Ishikawa (cell line): ENCODE measurements at regions not wholly inside any gene's neighbourhood (a gene's known extent, or its start where the extent isn't known, plus 50 kb on each side); places are given as distances from the start of the nearest gene placed in this dataset.

Source experiments
- CEBPB ChIP-seq: IDR thresholded peaks from 2 replicates; pipeline ENCODE4 v1.6.1; 2012
- CREB1 ChIP-seq: IDR thresholded peaks from 2 replicates; pipeline ENCODE4 v1.6.1; 2012; ENCODE audit warnings: low read depth
- EGR1 ChIP-seq: IDR thresholded peaks from 2 replicates; pipeline ENCODE4 v1.6.1; 2012
- EP300 ChIP-seq: IDR thresholded peaks from 2 replicates; pipeline ENCODE4 v1.6.1; 2012; ENCODE audit warnings: borderline replicate concordance
- FOXM1 ChIP-seq: IDR thresholded peaks from 2 replicates; pipeline ENCODE4 v1.6.1; 2012; ENCODE audit warnings: low read depth, borderline replicate concordance
- MAX ChIP-seq: IDR thresholded peaks from 2 replicates; pipeline ENCODE4 v1.6.1; 2012
- NFIC ChIP-seq: IDR thresholded peaks from 2 replicates; pipeline ENCODE4 v1.6.1; 2012
- RAD21 ChIP-seq: IDR thresholded peaks from 2 replicates; pipeline ENCODE4 v1.6.1; 2012; ENCODE audit warnings: low read depth
- REST ChIP-seq: IDR thresholded peaks from 2 replicates; pipeline ENCODE4 v1.6.1; 2012; ENCODE audit warnings: low read depth, mild to moderate bottlenecking
- TAF1 ChIP-seq: IDR thresholded peaks from 2 replicates; pipeline ENCODE4 v1.6.1; 2012; ENCODE audit warnings: low read depth, mild to moderate bottlenecking
- TCF12 ChIP-seq: IDR thresholded peaks from 2 replicates; pipeline ENCODE4 v1.6.1; 2012; ENCODE audit warnings: low read depth
- TEAD4 ChIP-seq: IDR thresholded peaks from 2 replicates; pipeline ENCODE4 v1.6.1; 2012
- USF1 ChIP-seq: IDR thresholded peaks from 2 replicates; pipeline ENCODE4 v1.6.1; 2012
- YY1 ChIP-seq: IDR thresholded peaks from 2 replicates; pipeline ENCODE4 v1.6.1; 2012; ENCODE audit warnings: low read depth
- ZBTB7A ChIP-seq: IDR thresholded peaks from 2 replicates; pipeline ENCODE4 v1.6.1; 2012; ENCODE audit warnings: low read depth

GRCh38 chr6:105484238-105485161 lies 81.6 kb upstream of the PREP start:
- TF ChIP-seq ZBTB7A: no peak
- peak; percentile 88 for TF ChIP-seq RAD21

- TF ChIP-seq RAD21 (no peak), YY1 (no peak)
Measured at GRCh38 chr6:105483492-105483891, 80.6 kb upstream of the PREP start.

GRCh38 chr6:105482921-105483320 lies 80.0 kb upstream of the PREP start:
- TF ChIP-seq EGR1 (no peak), TEAD4 (no peak), FOXM1 (no peak)

GRCh38 chr6:105482227-105482844 lies 79.5 kb upstream of the PREP start:
- TF ChIP-seq YY1 (no peak), NFIC (peak; percentile 29; the same call in 1 of the 2 replicates)

- TF ChIP-seq TAF1: no peak
Measured at GRCh38 chr6:105476978-105477377, 74.1 kb upstream of the PREP start.

GRCh38 chr6:105474234-105474633 lies 71.4 kb upstream of the PREP start:
- TF ChIP-seq FOXM1 (no peak), NFIC (no peak), MAX (no peak), REST (no peak), CEBPB (no peak), TEAD4 (peak; percentile 64), EP300 (peak; percentile 33; the same call in 1 of the 2 replicates), RAD21 (no peak), TAF1 (no peak), TCF12 (peak; percentile 49; the same call in 1 of the 2 replicates), EGR1 (no peak), YY1 (peak; percentile 56; the same call in 1 of the 2 replicates), CREB1 (no peak), ZBTB7A (no peak), USF1 (no peak)

- no peak for TF ChIP-seq CEBPB
- TF ChIP-seq TEAD4: no peak
- no peak for TF ChIP-seq EP300
- TF ChIP-seq NFIC: no peak
- no peak for TF ChIP-seq RAD21
- TF ChIP-seq EGR1: no peak
- TF ChIP-seq MAX: no peak
- no peak for TF ChIP-seq FOXM1
- TF ChIP-seq USF1: no peak
- TF ChIP-seq ZBTB7A: no peak
Measured at GRCh38 chr6:105469946-105470345, 67.1 kb upstream of the PREP start.

GRCh38 chr6:105468850-105469249 lies 66.0 kb upstream of the PREP start:
- TF ChIP-seq FOXM1 (no peak), MAX (no peak), RAD21 (no peak), CEBPB (no peak), ZBTB7A (no peak), NFIC (no peak), CREB1 (no peak), TEAD4 (no peak), REST (no peak), TAF1 (no peak), EP300 (no peak)
